HEK293 (cell line): ENCODE measurements at regions not wholly inside any gene's neighbourhood (a gene's known extent, or its start where the extent isn't known, plus 50 kb on each side); places are given as distances from the start of the nearest gene placed in this dataset.

Source experiments
- BCL11A ChIP-seq: fragments of 450-650 bp; formaldehyde crosslinking; IDR thresholded peaks from 2 replicates; pipeline ENCODE4 v1.5.1; 2016; ENCODE audit warnings: low read depth, missing biosample characterization, missing genetic modification characterization
- CTCF ChIP-seq: fragments of 450-650 bp; formaldehyde crosslinking; IDR thresholded peaks from 2 replicates; pipeline ENCODE4 v1.5.1; 2016; ENCODE audit warnings: missing biosample characterization, missing genetic modification characterization
- ELK4 ChIP-seq: IDR thresholded peaks from 2 replicates; pipeline ENCODE4 v1.6.1; 2011; ENCODE audit warnings: mild to moderate bottlenecking, low read depth, low read length, borderline replicate concordance
- REPIN1 ChIP-seq: fragments of 450-650 bp; formaldehyde crosslinking; IDR thresholded peaks from 2 replicates; pipeline ENCODE4 v1.5.1; 2017; ENCODE audit warnings: missing biosample characterization, missing genetic modification characterization, low read depth
- ZNF112 ChIP-seq: fragments of 450-650 bp; formaldehyde crosslinking; IDR thresholded peaks from 2 replicates; pipeline ENCODE4 v1.5.0; 2017; ENCODE audit warnings: missing biosample characterization, missing genetic modification characterization
- ZNF549 ChIP-seq: fragments of 450-650 bp; IDR thresholded peaks from 2 replicates; pipeline ENCODE4 v1.5.1; 2018; ENCODE audit warnings: missing biosample characterization, missing genetic modification characterization, mild to moderate bottlenecking, inconsistent platforms, moderate library complexity

GRCh38 chr6:28609672-28610071 lies 84.0 kb downstream of the GPX5 start:
- no peak for TF ChIP-seq ELK4
- TF ChIP-seq REPIN1: no peak
- no peak for TF ChIP-seq BCL11A (tag by site-specific recombination)
- TF ChIP-seq ZNF549: no peak
- no peak for TF ChIP-seq CTCF
- no peak for TF ChIP-seq ZNF112 (tag by site-specific recombination)
